Ascending aorta (tissue), 2 donors: ENCODE measurements at regions not wholly inside any gene's neighbourhood (a gene's known extent, or its start where the extent isn't known, plus 50 kb on each side); places are given as distances from the start of the nearest gene placed in this dataset.

ENCODE experiments used
- DNase-seq, 2 donors: peaks; one replicate each; pipeline ENCODE4 v3.0.0-alpha.2; 2019; ENCODE audit warnings: low spot score in 2 of 2
- H3K27ac ChIP-seq, 2 donors: fragments of 200-600 bp; sonication (generic); one replicate each; pipeline ENCODE4 v1.5.1; 2016 to 2017; ENCODE audit warnings: mild to moderate bottlenecking in 1 of 2
- H3K27me3 ChIP-seq: fragments of 200-600 bp; sonication (generic); one replicate; pipeline ENCODE4 v1.5.1; 2017
- H3K36me3 ChIP-seq, 2 donors: fragments of 200-600 bp; sonication (generic); one replicate each; pipeline ENCODE4 v1.5.1; 2016
- H3K4me1 ChIP-seq, 2 donors: fragments of 200-600 bp; sonication (generic); one replicate each; pipeline ENCODE4 v1.5.1; 2016 to 2017; ENCODE audit warnings: mild to moderate bottlenecking in 1 of 2
- H3K4me3 ChIP-seq, 2 donors: fragments of 200-600 bp; sonication (generic); one replicate each; pipeline ENCODE4 v1.5.1; 2016 to 2017; ENCODE audit warnings: mild to moderate bottlenecking in 1 of 2
- H3K9me3 ChIP-seq, 2 donors: fragments of 200-600 bp; sonication (generic); one replicate each; pipeline ENCODE4 v1.5.1; 2016
- intact Hi-C: fragments of 100-400 bp; cut with DNase I; formaldehyde crosslinking; loops from one replicate; pipeline ENCODE4 v1.15.1; 2023
- TF ChIP-seq, protein P1 (sequence below), 3 experiments: fragments of 200-600 bp in 2 of 3; fragments of 450-650 bp in 1 of 3; sonication (generic) in 2 of 3; IDR thresholded peaks; one replicate each; pipeline ENCODE4 v1.5.1; 2016 to 2019; ENCODE audit warnings: antibody characterized with exemption in 3 of 3, mild to moderate bottlenecking in 1 of 3, moderate library complexity in 1 of 3

DNA sequence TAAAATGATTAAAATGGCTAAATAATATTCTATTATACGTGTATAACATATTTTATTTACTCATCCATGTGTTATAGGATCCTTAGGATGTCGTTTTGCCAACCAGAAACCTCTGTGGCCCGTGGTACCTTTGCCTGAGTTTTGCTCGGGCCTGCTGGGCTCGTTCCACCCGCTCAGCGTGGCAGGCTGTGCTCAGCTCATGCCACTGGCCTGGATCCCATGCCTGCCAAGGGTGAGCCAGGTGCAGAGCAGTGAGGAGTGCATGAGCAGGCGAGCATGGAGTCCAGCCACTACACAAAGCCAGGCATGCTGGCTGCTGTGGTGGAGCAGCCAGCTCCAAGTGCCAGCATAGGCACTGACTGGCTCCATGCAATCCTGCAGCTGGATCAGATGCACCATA lies 417.2 kb downstream of the TTLL7 start:
- H3K4me1 ChIP-seq = no peaks in the 10 kb centered on the region
- H3K27me3 ChIP-seq = no peaks in the 10 kb centered on the region
- intact Hi-C loops = no loop called here
- H3K4me3 ChIP-seq = no peak overlapping the region
- DNase-seq = no peak
- TF ChIP-seq, protein P1, sequence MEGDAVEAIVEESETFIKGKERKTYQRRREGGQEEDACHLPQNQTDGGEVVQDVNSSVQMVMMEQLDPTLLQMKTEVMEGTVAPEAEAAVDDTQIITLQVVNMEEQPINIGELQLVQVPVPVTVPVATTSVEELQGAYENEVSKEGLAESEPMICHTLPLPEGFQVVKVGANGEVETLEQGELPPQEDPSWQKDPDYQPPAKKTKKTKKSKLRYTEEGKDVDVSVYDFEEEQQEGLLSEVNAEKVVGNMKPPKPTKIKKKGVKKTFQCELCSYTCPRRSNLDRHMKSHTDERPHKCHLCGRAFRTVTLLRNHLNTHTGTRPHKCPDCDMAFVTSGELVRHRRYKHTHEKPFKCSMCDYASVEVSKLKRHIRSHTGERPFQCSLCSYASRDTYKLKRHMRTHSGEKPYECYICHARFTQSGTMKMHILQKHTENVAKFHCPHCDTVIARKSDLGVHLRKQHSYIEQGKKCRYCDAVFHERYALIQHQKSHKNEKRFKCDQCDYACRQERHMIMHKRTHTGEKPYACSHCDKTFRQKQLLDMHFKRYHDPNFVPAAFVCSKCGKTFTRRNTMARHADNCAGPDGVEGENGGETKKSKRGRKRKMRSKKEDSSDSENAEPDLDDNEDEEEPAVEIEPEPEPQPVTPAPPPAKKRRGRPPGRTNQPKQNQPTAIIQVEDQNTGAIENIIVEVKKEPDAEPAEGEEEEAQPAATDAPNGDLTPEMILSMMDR (IDR thresholded peaks at IDR 0.05) = no peak
- no peaks in the 10 kb centered on the region for H3K36me3 ChIP-seq
- no peaks in the 10 kb centered on the region for H3K9me3 ChIP-seq
- no peak overlapping the region for H3K27ac ChIP-seq

DNA sequence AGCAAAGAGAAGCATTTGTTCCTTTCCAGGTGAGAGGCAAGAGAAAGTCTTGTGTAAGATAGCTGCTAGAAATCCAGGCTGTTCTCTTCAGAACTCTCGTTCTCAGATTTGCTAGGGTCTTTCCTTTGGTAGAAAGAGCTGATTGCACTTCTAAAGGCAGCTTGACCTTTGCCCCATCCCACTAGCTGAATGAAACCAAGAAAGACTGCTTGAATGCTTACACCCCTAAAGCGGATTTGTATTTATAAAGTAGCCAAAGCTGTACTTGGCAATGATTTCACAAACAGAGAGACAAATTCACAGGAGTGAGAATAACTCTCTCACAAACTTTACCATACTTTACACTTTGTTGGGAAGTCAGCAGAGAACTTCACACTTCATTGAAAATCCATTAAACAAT lies 424.1 kb downstream of the TTLL7 start:
- TF ChIP-seq, protein P1 (IDR thresholded peaks at IDR 0.05) = no peak
- no peaks in the 10 kb centered on the region for H3K27me3 ChIP-seq
- no peaks in the 10 kb centered on the region for H3K9me3 ChIP-seq
- H3K27ac ChIP-seq = no peak overlapping the region
- no peaks in the 10 kb centered on the region for H3K36me3 ChIP-seq
- DNase-seq = no peak
- no peaks in the 10 kb centered on the region for H3K4me1 ChIP-seq
- intact Hi-C loops = no loop called here
- H3K4me3 ChIP-seq = no peak overlapping the region

DNA sequence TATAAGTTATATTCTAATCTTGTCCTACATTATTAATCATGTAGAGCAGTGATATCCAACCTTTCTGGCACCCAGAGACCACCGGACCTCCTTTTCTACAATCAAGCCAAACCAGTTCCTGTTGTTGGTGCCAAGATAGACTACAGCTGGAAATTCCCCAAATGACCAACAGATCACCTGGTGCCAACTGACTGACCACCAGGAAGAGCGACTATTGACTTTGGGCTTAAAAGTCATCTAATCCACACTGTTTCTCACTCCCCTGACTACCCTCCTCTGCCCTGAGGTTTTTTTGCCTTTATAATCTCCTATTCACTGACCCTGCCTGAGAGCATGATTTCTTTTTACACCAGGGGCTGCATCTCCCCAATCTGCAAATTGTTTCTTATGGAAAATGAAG lies 425.2 kb downstream of the TTLL7 start:
- TF ChIP-seq, protein P1 (IDR thresholded peaks at IDR 0.05) = no peak

DNA sequence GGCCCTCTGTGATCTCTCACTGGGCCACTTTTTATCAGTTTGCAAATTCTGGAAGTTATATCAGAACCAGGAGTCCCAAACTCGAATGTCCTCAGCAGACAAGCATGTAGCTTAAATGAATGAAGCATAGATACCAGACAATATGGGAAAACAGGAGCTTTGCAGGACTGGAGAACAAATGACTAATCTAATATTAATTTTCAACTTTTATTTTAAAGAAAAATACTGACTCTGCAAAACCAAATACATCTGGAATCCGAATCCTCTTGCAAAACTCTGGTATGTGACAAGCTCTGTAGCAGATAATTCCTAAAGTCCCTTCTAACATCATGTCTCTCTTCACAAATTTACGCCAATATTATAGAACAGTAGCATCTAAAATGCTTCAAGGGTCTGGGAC lies 427.4 kb downstream of the TTLL7 start:
- H3K4me1 ChIP-seq = no peaks in the 10 kb centered on the region
- no peaks in the 10 kb centered on the region for H3K27me3 ChIP-seq
- intact Hi-C loops = no loop called here
- TF ChIP-seq, protein P1 (IDR thresholded peaks at IDR 0.05) = no peak
- no peaks in the 10 kb centered on the region for H3K36me3 ChIP-seq
- H3K4me3 ChIP-seq = no peak overlapping the region
- no peak overlapping the region for H3K27ac ChIP-seq
- no peak for DNase-seq
- no peaks in the 10 kb centered on the region for H3K9me3 ChIP-seq

More for the DNA sequence above, 425.2 kb downstream of the TTLL7 start:
- H3K4me3 ChIP-seq = no peak overlapping the region
- no peaks in the 10 kb centered on the region for H3K4me1 ChIP-seq
- H3K27ac ChIP-seq = no peak overlapping the region
- H3K9me3 ChIP-seq = no peaks in the 10 kb centered on the region
- DNase-seq = no peak
- H3K36me3 ChIP-seq = no peaks in the 10 kb centered on the region
- intact Hi-C loops = no loop called here
- H3K27me3 ChIP-seq = no peaks in the 10 kb centered on the region

DNA sequence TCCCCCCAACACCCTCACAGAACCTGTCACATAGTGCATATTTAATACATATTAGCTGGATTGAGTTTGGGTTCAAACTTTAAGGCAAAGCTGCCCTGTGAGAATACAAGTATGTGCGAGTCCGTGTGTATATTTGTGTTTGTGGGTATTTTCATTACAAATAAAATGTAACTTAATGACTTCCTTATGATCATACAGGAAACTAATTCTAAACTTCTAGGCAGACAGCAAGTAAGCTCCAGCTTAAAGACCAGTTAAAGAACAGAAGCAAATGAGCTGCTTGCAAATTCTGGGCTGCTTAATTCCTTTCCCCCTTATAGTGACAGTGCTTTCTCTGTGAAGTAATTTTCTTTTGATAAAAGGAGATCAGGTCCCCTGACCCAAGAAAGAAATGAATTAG lies 437.6 kb downstream of the TTLL7 start:
- DNase-seq = no peak
- Histone ChIP-seq H3K4me3 (no peak overlapping the region), H3K27ac (no peak overlapping the region), H3K4me1 (peaks cover 0 to 3% of the 10 kb centered on the region in 2 donors), H3K36me3 (no peaks in the 10 kb centered on the region), H3K27me3 (no peaks in the 10 kb centered on the region), H3K9me3 (no peaks in the 10 kb centered on the region)
- intact Hi-C loops = no loop called here
- TF ChIP-seq, protein P1 (IDR thresholded peaks at IDR 0.05) = no peak
